A549 (cell line): ENCODE measurements at regions not wholly inside any gene's neighbourhood (a gene's known extent, or its start where the extent isn't known, plus 50 kb on each side); places are given as distances from the start of the nearest gene placed in this dataset.

Experiments used
- CTCF ChIP-seq: fragments of >200 bp; sonication (Bioruptor Twin); formaldehyde crosslinking; IDR thresholded peaks from 3 replicates; pipeline ENCODE4 v1.5.1; 2016
- EP300 ChIP-seq, 2 experiments: fragments of >200 bp; sonication (Bioruptor Twin); formaldehyde crosslinking; IDR thresholded peaks; 2 replicates in 1 of 2; 3 replicates in 1 of 2; pipeline ENCODE4 v1.6.1; 2016 to 2017
- KDM5A ChIP-seq: fragments of 200-600 bp; sonication (generic); IDR thresholded peaks from 2 replicates; pipeline ENCODE4 v1.6.1; 2016; ENCODE audit warnings: antibody characterized with exemption, mild to moderate bottlenecking
- MAFK ChIP-seq: fragments of 450-650 bp; IDR thresholded peaks from 2 replicates; pipeline ENCODE4 v1.6.1; 2014; ENCODE audit not compliant: partially characterized antibody
- NR3C1 ChIP-seq: fragments of >200 bp; sonication (Bioruptor Twin); formaldehyde crosslinking; IDR thresholded peaks from 3 replicates; pipeline ENCODE4 v1.6.1; 2017
- PBX3 ChIP-seq: IDR thresholded peaks from 2 replicates; pipeline ENCODE4 v1.6.1; 2012
- RAD21 ChIP-seq, 2 experiments: fragments of >200 bp in 1 of 2; sonication (Bioruptor Twin) in 1 of 2; formaldehyde crosslinking in 1 of 2; IDR thresholded peaks in 1 of 2; conservative IDR thresholded peaks in 1 of 2; 2 replicates in 1 of 2; 3 replicates in 1 of 2; pipeline ENCODE4 v1.6.1; 2012 to 2018; ENCODE audit warnings: inconsistent platforms in 1 of 2
- SMC3 ChIP-seq: fragments of >200 bp; sonication (Bioruptor Twin); formaldehyde crosslinking; IDR thresholded peaks from 3 replicates; pipeline ENCODE4 v1.6.1; 2018; ENCODE audit warnings: inconsistent platforms
- ZFP36 ChIP-seq: fragments of 450-650 bp; IDR thresholded peaks from 2 replicates; pipeline ENCODE4 v1.6.1; 2014; ENCODE audit warnings: borderline replicate concordance; ENCODE audit not compliant: partially characterized antibody

GRCh38 chr1:81129776-81130175 is 671.0 kb upstream of the ADGRL2 start:
- TF ChIP-seq MAFK = no peak
- TF ChIP-seq ZFP36 = no peak
- TF ChIP-seq KDM5A = no peak
- no peak for TF ChIP-seq CTCF
- TF ChIP-seq RAD21 (conservative IDR thresholded peaks at IDR 0.05 in 1 of 2, IDR thresholded peaks at IDR 0.05 in 1 of 2) = no peak
- no peak for TF ChIP-seq PBX3
- no peak for TF ChIP-seq SMC3
- TF ChIP-seq EP300 (IDR thresholded peaks at IDR 0.05) = no peak
- TF ChIP-seq NR3C1 = no peak
